Central memory CD8-positive, alpha-beta T cell (primary cell): ENCODE measurements at regions not wholly inside any gene's neighbourhood (a gene's known extent, or its start where the extent isn't known, plus 50 kb on each side); places are given as distances from the start of the nearest gene placed in this dataset.

Experiments
- ATAC-seq: fragments of 150-1000 bp; cut with Tn5 transposase; replicated peaks from 2 replicates; pipeline ENCODE4 v1.10.0; 2022; ENCODE audit warnings: mild to moderate bottlenecking, moderate FRiP score, moderate number of reproducible peaks; ENCODE audit not compliant: poor library complexity, severe bottlenecking; ENCODE audit errors: extremely low read depth
- DNase-seq, 2 donors: peaks; one replicate each; pipeline ENCODE4 v3.0.0; 2021; ENCODE audit warnings: low spot score in 2 of 2
- H3K27ac Mint-ChIP-seq: one replicate; pipeline ENCODE4 v1.8.0; 2022; ENCODE audit warnings: low read depth, mild to moderate bottlenecking, moderate library complexity, mixed read lengths
- H3K27me3 Mint-ChIP-seq: one replicate; pipeline ENCODE4 v1.8.0; 2022; ENCODE audit warnings: mixed read lengths
- H3K36me3 Mint-ChIP-seq: one replicate; pipeline ENCODE4 v1.8.0; 2022; ENCODE audit warnings: mild to moderate bottlenecking, moderate library complexity, mixed read lengths; ENCODE audit not compliant: insufficient read depth
- H3K4me1 Mint-ChIP-seq: one replicate; pipeline ENCODE4 v1.8.0; 2022; ENCODE audit warnings: mixed read lengths
- H3K4me3 Mint-ChIP-seq: one replicate; pipeline ENCODE4 v1.8.0; 2022; ENCODE audit warnings: mild to moderate bottlenecking, moderate library complexity, mixed read lengths
- H3K9me3 Mint-ChIP-seq: one replicate; pipeline ENCODE4 v1.8.0; 2022; ENCODE audit warnings: mixed read lengths

- H3K27me3 Mint-ChIP-seq: no peaks in the 10 kb centered on the region
- ATAC-seq (no peak), DNase-seq (no peak)
- H3K4me1 Mint-ChIP-seq: no peaks in the 10 kb centered on the region
- H3K36me3 Mint-ChIP-seq: no peaks in the 10 kb centered on the region
- no peak overlapping the region for H3K27ac Mint-ChIP-seq
- peaks cover 16% of the 10 kb centered on the region for H3K9me3 Mint-ChIP-seq
- no peak overlapping the region for H3K4me3 Mint-ChIP-seq
Measured at GRCh38 chr6:91453224-91453878, 866.5 kb upstream of the MAP3K7 start.

DNA sequence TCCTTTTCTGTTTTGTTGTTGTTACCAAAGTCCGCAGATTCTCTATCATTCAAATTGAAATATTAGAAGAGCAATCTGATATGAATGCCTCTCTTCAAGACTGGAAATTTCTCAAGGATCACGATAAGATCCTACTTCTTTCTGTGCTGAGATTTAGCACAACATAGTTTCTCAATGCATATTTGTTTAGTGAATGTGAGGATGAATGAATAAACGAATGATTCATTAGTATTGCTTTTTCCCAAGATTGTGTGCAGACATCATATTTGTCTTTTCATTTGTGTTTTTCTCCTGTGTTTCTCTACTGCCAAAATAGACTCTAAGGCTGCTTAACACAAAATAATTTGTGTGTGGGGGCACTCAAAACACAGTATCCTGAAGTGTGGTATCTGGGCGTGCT is 862.7 kb upstream of the MAP3K7 start:
- Mint-ChIP-seq H3K27ac (no peak overlapping the region), H3K36me3 (no peaks in the 10 kb centered on the region)
- DNase-seq: no peak

GRCh38 chr6:91447530-91448254 is 860.8 kb upstream of the MAP3K7 start:
- ATAC-seq (no peak), DNase-seq (no peak)
- Mint-ChIP-seq H3K27me3 (no peaks in the 10 kb centered on the region), H3K9me3 (peaks cover 12% of the 10 kb centered on the region), H3K4me3 (no peak overlapping the region), H3K4me1 (no peaks in the 10 kb centered on the region), H3K36me3 (no peaks in the 10 kb centered on the region), H3K27ac (no peak overlapping the region)

More for the DNA sequence above, 862.7 kb upstream of the MAP3K7 start:
- ATAC-seq: no peak
- Mint-ChIP-seq H3K9me3 (peaks cover 7% of the 10 kb centered on the region), H3K27me3 (no peaks in the 10 kb centered on the region), H3K4me3 (no peak overlapping the region), H3K4me1 (no peaks in the 10 kb centered on the region)

GRCh38 chr6:91447081-91447480 is 860.2 kb upstream of the MAP3K7 start:
- Mint-ChIP-seq H3K4me3 (no peak overlapping the region), H3K27ac (no peak overlapping the region), H3K27me3 (no peaks in the 10 kb centered on the region), H3K36me3 (no peaks in the 10 kb centered on the region), H3K4me1 (no peaks in the 10 kb centered on the region), H3K9me3 (peaks cover 18% of the 10 kb centered on the region)
- ATAC-seq: no peak
- DNase-seq: no peak

GRCh38 chr6:91443405-91443804 is 856.5 kb upstream of the MAP3K7 start:
- H3K4me1 Mint-ChIP-seq: no peaks in the 10 kb centered on the region
- H3K27me3 Mint-ChIP-seq: no peaks in the 10 kb centered on the region
- peaks cover 25% of the 10 kb centered on the region for H3K9me3 Mint-ChIP-seq
- no peaks in the 10 kb centered on the region for H3K36me3 Mint-ChIP-seq
- no peak overlapping the region for H3K4me3 Mint-ChIP-seq
- no peak overlapping the region for H3K27ac Mint-ChIP-seq
- no peak for ATAC-seq
- no peak for DNase-seq

DNA sequence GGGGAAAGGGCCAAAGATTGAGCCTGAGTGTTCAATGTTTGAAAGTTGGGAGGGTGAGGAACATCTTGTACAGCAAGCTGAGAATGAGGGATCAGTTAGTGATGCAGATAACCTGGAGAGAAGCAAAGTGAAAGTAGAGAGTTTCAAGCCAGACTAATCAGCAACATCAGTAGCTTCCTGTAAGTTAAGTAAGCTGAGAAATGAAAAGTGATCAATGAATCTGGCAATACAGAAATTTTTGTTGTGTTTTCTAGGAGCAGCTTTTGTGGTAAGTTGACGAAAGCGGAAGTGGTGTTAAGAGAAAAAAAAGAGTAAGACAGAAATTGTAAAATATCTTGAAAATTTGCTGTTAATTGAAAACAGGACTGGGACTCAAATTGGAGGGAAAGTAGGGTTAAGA is 855.5 kb upstream of the MAP3K7 start:
- H3K4me3 Mint-ChIP-seq: no peak overlapping the region
- H3K4me1 Mint-ChIP-seq: no peaks in the 10 kb centered on the region
- H3K36me3 Mint-ChIP-seq: no peaks in the 10 kb centered on the region
- DNase-seq (no peak), ATAC-seq (no peak)
- no peaks in the 10 kb centered on the region for H3K27me3 Mint-ChIP-seq
- H3K27ac Mint-ChIP-seq: no peak overlapping the region
- peaks cover 25% of the 10 kb centered on the region for H3K9me3 Mint-ChIP-seq

DNA sequence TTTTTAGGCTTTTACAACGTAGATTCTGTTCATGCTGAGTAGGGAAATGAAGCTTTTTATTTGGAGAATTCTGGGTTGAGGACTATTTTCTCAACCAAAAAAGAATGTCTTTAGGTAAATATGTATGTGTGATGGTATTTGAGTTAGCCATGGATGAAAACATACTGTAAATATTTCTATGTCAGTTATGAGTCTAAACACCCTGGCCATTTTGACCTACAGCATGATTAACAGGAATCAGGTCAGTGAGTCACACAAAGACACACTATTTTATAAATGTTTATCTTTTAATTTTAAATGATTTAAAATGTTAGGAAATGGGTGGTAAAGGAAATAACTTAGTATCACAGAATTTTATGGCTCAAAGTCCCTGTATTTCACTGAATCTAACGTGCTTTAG is 851.7 kb upstream of the MAP3K7 start:
- Mint-ChIP-seq H3K4me3 (no peak overlapping the region), H3K4me1 (no peaks in the 10 kb centered on the region), H3K27ac (no peak overlapping the region), H3K36me3 (no peaks in the 10 kb centered on the region), H3K9me3 (peaks cover 35% of the 10 kb centered on the region), H3K27me3 (no peaks in the 10 kb centered on the region)
- ATAC-seq (no peak), DNase-seq (no peak)

DNA sequence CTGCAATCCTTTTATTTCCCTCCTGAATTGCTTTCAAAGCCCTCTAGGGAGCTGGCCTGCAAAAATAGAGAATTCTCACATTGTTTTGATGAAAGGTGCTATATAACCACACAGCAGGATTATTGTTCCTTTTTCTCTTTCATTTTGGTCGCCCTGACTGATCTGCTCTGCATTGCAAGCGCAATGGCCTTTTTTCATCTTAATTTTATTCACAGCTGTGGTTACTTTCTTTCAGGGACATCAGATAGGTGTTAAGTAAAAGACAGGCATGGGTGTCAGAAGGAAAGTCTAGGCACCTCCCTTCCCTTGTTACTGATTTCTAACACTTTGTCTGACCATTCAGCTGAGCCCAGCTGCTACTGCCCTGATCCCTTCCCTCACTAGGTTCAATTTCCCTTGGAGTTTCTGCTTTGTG is 850.5 kb upstream of the MAP3K7 start:
- ATAC-seq: no peak
- no peak overlapping the region for H3K27ac Mint-ChIP-seq
- no peak for DNase-seq
- no peaks in the 10 kb centered on the region for H3K4me1 Mint-ChIP-seq
- no peaks in the 10 kb centered on the region for H3K36me3 Mint-ChIP-seq
- H3K27me3 Mint-ChIP-seq: no peaks in the 10 kb centered on the region
- H3K4me3 Mint-ChIP-seq: no peak overlapping the region
- H3K9me3 Mint-ChIP-seq: peaks cover 32% of the 10 kb centered on the region

- no peak overlapping the region for H3K27ac Mint-ChIP-seq
- no peaks in the 10 kb centered on the region for H3K36me3 Mint-ChIP-seq
- no peaks in the 10 kb centered on the region for H3K4me1 Mint-ChIP-seq
- DNase-seq: no peak
- H3K9me3 Mint-ChIP-seq: peaks cover 26% of the 10 kb centered on the region
- no peak for ATAC-seq
- no peaks in the 10 kb centered on the region for H3K27me3 Mint-ChIP-seq
- H3K4me3 Mint-ChIP-seq: no peak overlapping the region
Measured at GRCh38 chr6:91436448-91436847, 849.6 kb upstream of the MAP3K7 start.

GRCh38 chr6:91435630-91436029 is 848.8 kb upstream of the MAP3K7 start:
- DNase-seq: no peak
- H3K4me1 Mint-ChIP-seq: no peaks in the 10 kb centered on the region
- no peaks in the 10 kb centered on the region for H3K36me3 Mint-ChIP-seq
- H3K27ac Mint-ChIP-seq: no peak overlapping the region
- no peak overlapping the region for H3K4me3 Mint-ChIP-seq
- ATAC-seq: no peak
- no peaks in the 10 kb centered on the region for H3K27me3 Mint-ChIP-seq
- peaks cover 34% of the 10 kb centered on the region for H3K9me3 Mint-ChIP-seq

DNA sequence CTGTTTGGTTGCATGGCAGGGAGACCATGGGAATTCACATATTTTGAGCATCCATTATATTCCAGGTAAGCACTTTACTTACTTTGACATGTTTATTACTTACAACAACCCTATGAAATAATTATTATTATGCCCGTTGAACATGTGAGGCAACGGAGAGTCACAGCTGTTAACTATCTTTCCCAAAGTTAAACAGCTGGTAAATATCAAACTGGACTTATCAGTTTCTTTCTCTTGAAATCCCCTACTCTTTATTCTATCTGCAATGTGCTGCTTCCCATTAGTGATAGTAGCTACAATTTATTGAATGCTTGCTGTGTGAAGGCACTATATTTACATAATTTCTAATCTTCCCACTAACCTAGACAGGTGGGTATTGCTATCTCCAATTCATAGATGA is 847.7 kb upstream of the MAP3K7 start:
- no peaks in the 10 kb centered on the region for H3K4me1 Mint-ChIP-seq
- peaks cover 28% of the 10 kb centered on the region for H3K9me3 Mint-ChIP-seq
- no peak overlapping the region for H3K27ac Mint-ChIP-seq
- DNase-seq (no peak), ATAC-seq (no peak)
- no peak overlapping the region for H3K4me3 Mint-ChIP-seq
- H3K36me3 Mint-ChIP-seq: no peaks in the 10 kb centered on the region
- no peaks in the 10 kb centered on the region for H3K27me3 Mint-ChIP-seq

GRCh38 chr6:91433660-91434534 is 847.0 kb upstream of the MAP3K7 start:
- Mint-ChIP-seq H3K27me3 (no peaks in the 10 kb centered on the region), H3K36me3 (no peaks in the 10 kb centered on the region), H3K27ac (no peak overlapping the region), H3K4me3 (no peak overlapping the region), H3K4me1 (no peaks in the 10 kb centered on the region), H3K9me3 (peaks cover 25% of the 10 kb centered on the region)
- ATAC-seq: no peak
- DNase-seq: no peak
